SH-SY5Y (cell line): ENCODE measurements at regions not wholly inside any gene's neighbourhood (a gene's known extent, or its start where the extent isn't known, plus 50 kb on each side); places are given as distances from the start of the nearest gene placed in this dataset.

Experiments
- GATA2 ChIP-seq: IDR thresholded peaks from 2 replicates; pipeline ENCODE4 v1.6.1; 2011; ENCODE audit warnings: mild to moderate bottlenecking, low read depth, low read length
- GATA3 ChIP-seq: IDR thresholded peaks from 2 replicates; pipeline ENCODE4 v1.6.1; 2011; ENCODE audit warnings: low read depth, mild to moderate bottlenecking, low read length, moderate library complexity

DNA sequence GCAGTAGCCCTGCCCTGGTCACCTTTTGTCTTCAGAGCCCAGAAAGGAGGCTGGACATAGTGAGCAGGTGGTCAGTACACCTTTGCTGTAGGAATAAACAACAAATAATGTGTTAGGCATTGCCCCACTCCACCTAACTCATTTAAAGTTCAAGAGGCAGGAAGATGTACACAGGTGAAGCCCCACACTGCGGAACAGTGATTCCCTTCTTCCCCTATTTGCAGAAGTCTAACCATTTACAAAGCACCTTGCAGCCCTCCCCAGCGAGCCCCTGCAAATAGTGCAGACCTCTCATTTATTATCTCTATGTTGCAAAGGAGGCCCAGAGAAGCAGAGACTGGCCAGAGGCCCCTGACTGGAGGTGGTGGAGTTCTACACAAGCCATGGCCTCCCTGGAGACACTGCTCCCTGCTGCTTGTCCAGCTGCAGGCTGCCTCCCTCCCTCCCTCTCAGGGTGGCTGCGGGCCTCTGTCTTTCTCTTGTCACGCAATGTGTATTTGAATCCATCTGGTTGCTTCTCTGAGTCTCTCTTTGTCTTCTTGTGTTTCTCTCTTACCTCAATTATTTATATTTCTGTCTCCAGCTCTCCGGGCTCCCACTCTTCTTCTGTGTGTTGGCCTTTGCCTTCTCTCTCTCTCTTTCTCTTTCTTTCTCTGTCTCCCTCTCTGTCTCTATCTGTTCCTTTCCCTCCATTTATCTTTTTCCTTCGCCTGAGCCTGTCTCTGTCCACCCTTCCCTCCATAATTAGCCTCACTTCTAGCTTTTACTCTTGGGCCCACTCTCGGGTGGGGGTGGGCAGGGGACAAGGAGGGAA is 59.1 kb upstream of the PRDM11 start:
- TF ChIP-seq GATA3 (no peak), GATA2 (no peak)

DNA sequence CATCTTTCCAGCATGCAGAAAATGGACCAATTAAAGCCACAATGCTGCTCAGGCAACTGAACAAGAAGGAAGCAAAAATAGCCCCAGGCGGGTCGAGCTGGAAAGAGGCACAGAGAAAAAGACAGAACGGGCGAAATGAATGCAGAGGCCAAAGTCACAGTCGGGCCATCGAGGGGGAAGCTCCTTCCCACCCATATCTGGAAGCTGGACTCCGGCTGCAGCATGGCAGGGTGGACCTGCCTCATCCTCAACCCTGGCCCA is 58.6 kb upstream of the PRDM11 start:
- no peak for TF ChIP-seq GATA3
- TF ChIP-seq GATA2: no peak

DNA sequence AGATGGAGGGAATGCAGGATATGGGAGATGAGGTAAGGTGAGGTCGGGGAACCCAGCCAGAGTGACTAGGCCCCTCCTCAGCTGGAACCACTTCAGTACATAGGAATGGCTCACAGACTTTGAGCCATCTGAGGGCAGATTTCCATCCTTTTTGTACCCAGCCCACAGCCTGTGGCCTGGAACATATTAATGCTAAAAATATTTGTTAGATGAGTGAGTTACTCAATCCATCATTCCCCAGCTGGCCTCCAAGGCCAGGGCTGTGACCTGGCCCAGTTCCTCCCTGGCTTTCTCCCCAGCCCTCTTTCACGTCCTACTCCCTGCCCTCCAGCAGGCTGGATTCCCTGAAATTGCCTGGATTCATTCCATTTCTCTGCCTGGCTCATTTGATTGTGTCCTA is 57.2 kb upstream of the PRDM11 start:
- no peak for TF ChIP-seq GATA3
- TF ChIP-seq GATA2: no peak

DNA sequence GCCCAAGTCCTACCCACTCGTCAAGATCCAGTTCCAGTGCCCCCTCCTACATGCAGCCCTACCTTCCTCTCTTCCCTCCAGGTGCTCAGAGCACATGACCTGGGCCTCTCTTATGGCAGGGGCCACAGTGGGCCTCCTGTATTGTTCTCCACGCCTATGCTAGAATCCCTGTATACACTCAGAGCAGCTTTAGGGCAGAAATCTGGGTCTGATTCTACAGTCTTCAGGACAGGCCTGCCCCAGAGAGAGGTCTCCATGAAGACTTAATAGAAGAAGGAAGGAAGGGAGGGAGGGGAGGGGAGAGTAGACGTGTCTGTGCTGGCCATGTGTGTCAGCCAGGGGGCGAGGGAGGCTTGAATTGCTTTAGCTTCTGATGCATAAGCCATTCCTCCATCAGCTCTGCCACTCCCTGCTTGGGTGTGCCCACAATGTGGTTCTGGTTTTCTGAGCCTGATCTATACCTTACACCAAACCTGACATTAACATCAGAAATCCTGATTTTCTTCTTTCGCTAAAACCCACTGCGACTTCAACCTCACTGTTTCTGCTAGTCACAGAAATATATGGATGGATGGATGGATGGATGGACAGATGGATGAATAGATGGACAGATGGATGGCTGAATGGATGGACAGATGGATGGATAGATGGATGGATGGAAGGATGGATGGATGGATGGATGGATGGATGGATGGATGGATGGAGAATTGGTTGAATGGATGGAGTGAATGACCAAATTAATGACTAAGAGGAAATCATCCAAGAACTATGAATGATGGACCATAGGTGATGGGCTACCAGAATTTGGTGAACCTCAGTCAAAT is 56.6 kb upstream of the PRDM11 start:
- no peak for TF ChIP-seq GATA3
- TF ChIP-seq GATA2: no peak

DNA sequence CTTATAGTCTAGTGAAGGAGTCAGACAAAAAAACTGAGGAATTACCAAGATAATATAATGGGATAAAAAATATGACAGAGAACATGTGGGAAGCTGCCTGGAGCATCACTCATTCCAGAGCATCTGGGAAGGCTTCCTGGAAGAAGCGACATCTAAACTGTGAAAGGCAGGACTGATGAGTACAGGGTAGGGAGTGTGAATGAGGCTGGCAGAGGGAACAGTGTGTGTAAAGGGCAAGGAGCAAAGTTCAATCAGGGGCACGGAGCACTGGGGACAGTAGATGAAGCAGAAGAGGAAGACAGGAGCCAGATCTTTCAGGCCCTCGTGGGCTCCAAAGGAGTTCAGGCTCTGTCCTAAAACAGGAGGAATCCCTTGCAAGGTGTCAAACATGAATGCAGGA is 55.8 kb upstream of the PRDM11 start:
- TF ChIP-seq GATA2: no peak
- no peak for TF ChIP-seq GATA3

DNA sequence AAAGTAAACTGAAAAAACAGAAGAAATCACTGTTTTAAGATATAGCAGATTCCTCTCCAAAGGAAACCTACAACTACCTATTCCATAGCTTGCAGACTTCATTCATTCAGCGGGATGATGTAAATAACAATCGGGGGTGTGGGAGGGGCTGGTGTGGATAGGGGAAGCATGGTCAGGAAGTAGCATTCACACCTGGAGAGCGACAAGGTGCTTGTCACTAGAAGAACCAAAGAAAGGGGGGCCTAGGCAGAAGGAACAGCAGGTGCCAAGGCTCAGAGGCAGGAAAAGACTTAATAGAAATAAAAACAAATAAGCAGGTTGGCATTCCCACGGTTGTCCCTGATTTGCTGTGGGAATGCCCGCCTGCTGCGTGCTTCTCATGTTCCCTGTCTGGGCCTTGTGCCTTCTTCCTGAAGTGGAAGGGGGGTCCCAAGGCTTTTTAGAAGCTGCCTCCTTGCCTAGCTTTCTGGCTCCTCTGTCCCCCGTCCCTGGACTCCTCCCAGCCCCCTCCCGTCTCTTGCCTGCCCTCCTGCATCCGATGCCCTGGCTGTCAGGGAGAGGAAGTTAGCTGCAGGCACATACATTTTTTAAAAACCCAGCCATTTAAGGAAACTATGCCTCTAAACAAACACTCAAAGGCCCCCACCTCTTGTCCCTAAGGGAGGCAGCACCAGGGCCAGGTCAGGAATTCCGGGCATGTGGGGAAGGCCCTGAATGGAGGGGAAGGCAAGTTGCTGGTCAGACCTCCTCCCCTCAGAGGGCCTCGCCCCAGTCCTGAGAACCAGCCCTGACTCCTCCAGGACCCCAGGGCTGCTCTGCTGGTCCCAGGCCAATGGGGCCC is 54.7 kb upstream of the PRDM11 start:
- TF ChIP-seq GATA3: no peak
- TF ChIP-seq GATA2: no peak

DNA sequence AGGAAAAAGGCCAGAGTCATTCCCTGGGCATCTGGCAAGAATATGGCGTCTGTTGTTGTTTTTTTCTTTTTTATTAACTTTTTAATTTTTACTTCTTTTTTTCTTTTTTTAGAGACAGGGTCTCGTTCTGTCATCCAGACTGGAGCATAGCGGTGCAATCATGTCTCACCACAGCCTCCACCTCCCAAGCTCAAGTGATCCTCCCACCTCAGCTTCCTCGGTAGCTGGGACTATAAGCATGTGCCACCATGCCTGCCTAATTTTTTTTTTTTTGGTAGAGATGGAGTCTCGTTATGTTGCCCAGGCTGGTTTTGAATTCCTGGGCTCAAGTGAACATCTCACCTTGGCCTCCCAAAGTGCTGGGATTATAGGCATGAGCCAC is 54.0 kb upstream of the PRDM11 start:
- TF ChIP-seq GATA3 (no peak), GATA2 (no peak)

DNA sequence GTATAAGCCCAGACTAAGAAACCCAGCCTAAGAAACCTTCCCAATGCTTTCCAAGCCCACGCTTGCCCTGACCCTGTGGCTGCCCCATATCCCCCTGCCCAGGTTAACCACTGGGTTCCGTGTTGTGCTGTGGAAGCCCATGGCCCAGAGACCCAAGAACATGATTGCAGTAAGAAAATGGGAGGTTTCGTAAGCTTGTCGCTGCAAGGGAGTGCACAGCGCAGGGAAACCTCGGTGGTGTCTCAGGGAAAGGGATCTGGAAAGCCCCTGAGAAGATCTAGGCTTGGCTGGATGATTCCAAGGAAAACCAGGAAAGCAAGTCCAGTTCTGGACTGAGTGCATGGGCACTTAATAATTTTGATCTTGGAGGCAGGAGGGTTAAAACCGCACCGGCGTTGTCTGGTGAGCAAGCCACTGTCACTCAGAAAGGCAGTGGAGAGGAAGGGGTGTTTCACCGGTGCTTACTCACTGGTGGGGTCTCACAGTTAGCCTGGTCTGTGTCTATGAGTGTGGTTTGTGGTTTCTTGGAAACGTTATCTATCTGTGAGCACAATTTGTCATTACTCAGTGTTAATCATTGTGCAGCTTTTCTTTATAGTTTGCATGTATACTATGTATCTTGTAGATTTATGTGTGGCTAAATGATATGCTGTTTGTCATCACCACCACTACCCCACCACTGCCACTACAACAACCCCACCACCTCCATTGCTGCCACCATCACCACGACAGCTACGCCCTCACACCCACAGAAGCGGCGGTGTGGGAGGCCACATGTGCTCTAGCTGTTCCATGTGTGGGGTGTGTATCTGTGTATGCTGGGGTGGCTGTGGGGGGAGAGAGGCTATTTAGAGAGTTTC is 53.3 kb upstream of the PRDM11 start:
- TF ChIP-seq GATA2: no peak
- no peak for TF ChIP-seq GATA3

DNA sequence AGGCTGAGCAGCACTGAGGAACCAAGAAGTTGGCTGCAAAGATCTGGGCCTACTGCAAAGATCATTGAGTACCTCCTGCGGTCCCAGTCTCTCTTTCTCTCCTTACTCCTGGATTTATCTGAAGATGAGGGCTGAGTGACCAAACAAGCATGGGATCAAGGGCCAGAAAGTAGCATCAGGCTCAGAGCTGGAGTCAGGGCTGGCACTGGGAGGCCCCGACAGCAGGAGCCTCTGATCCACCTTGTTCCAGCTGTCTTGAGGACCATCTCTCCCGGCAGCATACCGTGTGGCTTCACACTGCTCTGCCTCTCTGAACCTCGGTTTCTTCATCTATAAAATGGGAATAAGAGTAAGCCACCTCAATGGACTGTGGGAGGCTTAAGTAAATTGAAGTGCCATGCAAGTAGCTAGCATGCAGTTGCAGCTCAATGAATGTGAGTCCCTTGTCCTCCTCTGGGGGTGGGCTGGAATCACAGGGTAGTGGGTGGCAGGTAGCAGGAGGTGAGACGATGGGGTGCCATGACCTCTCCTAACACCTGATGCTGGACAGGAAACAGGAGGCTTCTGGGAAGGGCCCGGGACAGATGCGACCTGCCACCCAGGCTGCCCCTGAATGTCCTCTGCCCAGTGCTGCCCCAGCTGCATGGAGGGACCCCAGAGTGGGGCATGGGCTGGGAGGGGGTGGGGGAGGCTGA is 52.5 kb upstream of the PRDM11 start:
- TF ChIP-seq GATA2: no peak
- TF ChIP-seq GATA3: no peak

DNA sequence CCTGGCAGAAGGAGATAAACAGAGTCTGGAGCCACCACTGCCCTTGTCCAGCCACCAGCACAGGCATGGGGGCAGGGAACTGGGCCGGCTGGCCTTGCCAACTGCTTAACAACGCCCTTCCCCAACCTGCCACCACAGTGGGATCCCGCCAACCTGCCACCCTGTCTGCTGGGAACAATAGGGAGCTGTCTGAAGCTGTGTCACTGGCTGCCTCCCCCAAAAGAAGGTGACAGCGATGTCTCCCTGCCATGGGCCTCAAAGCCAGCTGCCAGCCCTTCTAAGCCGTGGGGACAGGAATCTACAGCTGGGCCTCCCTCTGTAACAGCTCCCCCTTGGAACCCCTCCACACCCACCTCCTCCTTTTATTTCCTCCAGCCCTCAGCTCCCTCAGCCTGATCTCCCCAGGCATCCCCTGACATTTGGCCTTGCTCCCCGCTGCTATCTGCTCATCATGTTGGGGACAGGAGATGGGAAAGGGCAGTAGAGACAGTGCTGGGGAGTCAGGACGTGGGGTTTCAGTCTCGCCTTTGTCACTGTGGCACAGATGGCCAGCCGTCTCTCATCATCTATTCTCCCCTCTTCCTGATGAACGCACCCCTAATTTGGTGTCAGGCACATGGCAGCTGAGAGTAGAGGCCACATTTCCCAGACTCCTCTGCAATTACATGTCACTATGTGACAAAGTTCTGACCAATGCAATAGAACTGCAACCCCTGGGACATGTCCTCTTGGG is 51.3 kb upstream of the PRDM11 start:
- no peak for TF ChIP-seq GATA2

DNA sequence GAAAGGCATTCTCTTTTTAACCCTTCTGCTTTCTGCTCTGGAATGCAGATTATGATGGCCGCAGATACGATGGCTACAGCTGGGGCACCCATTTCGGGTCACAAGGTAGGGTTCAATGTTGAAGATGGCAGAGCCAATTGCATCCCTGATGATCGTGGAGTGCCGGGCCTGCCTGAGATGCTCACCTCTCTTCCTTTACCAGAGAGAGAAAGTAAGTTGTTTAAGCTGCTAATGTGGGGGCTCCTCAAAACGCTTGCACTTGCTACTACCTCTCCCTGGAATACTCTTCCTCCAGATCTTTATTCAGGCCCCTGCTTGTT is 50.8 kb upstream of the PRDM11 start:
- TF ChIP-seq GATA3 (no peak), GATA2 (no peak)

DNA sequence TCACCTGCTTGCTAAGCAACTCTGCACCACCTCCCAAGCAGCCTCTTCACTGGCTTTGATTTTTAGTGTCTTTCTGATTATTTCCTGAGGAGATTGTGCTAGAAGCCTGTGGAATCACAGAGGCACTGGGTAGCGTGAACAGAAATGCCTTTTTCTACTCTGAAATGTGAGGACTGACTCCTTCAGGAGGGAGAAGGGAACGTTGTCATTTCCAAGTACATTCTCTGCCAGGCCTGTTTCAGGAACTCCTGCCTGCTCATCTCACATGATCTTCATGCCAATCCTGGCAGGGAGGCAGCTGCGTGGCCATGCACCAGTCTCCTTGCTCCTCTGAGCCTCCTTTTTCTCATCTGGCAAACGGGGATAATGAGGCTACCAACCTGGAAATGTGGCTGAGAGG is 49.8 kb upstream of the PRDM11 start:
- TF ChIP-seq GATA2: no peak
- no peak for TF ChIP-seq GATA3
